ENCODE measurements at regions not wholly inside any gene's neighbourhood (a gene's known extent, or its start where the extent isn't known, plus 50 kb on each side); places are given as distances from the start of the nearest gene placed in this dataset.

DNA sequence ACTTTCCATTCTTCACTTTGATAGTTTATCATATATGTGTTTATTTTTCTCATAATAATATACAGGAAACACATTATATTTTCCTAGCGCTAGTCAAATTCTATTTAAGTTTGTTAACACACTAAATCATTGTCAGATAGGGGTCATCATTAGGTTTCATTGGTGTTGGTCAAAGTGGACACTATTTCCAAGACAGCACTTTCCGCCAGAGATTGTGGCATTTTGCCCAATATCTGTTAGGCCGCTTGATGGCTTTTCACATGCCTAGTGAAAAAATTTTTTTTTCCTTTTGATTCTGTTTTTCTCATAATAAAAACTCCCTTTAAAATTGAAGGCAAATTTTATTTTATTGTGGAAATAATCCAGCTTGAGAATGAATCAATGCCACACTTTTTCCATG, 495.4 kb upstream of the AKR1E2 start:
- no peak overlapping the region for H3K27ac ChIP-seq
- H3K4me3 ChIP-seq, result no peak overlapping the region
- no peaks in the 10 kb centered on the region for H3K36me3 ChIP-seq
- no peak for ATAC-seq
- H3K9me3 ChIP-seq, result peaks cover 0 to 27% of the 10 kb centered on the region in 2 donors
- H3K4me1 ChIP-seq, result no peaks in the 10 kb centered on the region
- intact Hi-C loops (cut with DNase I), result no loop called here
- no peaks in the 10 kb centered on the region for H3K27me3 ChIP-seq
- DNase-seq, result peak in 1 of 4 donors; percentile 18
- TF ChIP-seq, protein P1, sequence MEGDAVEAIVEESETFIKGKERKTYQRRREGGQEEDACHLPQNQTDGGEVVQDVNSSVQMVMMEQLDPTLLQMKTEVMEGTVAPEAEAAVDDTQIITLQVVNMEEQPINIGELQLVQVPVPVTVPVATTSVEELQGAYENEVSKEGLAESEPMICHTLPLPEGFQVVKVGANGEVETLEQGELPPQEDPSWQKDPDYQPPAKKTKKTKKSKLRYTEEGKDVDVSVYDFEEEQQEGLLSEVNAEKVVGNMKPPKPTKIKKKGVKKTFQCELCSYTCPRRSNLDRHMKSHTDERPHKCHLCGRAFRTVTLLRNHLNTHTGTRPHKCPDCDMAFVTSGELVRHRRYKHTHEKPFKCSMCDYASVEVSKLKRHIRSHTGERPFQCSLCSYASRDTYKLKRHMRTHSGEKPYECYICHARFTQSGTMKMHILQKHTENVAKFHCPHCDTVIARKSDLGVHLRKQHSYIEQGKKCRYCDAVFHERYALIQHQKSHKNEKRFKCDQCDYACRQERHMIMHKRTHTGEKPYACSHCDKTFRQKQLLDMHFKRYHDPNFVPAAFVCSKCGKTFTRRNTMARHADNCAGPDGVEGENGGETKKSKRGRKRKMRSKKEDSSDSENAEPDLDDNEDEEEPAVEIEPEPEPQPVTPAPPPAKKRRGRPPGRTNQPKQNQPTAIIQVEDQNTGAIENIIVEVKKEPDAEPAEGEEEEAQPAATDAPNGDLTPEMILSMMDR (IDR thresholded peaks at IDR 0.05), result no peak

DNA sequence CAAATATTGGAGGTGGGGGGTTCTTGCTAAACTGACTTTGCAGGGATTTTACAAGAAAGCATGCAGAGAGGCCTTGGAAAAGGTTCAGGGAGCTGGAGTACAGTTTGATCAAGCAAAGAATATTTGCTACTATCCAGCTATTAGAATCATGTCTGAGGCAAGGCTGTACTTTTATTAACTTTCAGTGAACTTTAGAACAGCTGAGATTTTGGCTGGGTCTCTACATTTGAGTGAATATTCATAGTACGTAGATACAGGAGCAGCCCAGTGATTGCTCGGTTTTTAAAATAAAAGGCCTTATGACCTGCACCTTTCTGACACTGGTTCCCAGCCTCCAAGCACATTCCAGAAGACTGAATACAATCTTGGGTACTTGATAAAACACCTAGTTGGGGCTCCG, 496.8 kb upstream of the AKR1E2 start:
- DNase-seq, result peak in 2 of 4 donors; percentile 52 to 66
- Histone ChIP-seq H3K27me3 (no peaks in the 10 kb centered on the region), H3K4me3 (no peak overlapping the region), H3K27ac (no peak overlapping the region), H3K36me3 (no peaks in the 10 kb centered on the region), H3K9me3 (peaks cover 0 to 24% of the 10 kb centered on the region in 2 donors), H3K4me1 (no peaks in the 10 kb centered on the region)
- intact Hi-C loops (cut with DNase I), result no loop called here
- TF ChIP-seq, protein P1 (IDR thresholded peaks at IDR 0.05), result no peak
- ATAC-seq, result no peak

DNA sequence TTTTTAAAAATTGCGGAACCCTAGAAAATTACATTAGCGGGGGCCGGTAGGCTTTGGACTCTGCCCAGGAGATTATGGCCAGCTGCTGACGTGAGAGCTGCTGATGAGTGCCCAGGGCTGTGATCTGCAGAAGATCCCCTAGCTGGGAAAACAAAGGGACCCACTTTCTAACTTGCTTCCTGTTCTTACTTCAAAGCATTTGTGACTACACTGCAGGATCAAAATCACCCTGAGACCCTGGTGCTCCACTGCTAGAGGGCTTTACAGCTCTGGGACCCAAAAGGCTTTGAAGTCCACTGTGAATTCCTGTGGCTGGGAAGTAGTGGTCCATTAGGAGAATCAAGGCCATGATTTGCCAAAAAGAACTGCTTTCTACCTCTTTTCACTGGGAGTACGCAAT, 499.4 kb upstream of the AKR1E2 start:
- DNase-seq, result no peak
- Histone ChIP-seq H3K4me3 (no peak overlapping the region), H3K27ac (no peak overlapping the region), H3K4me1 (no peaks in the 10 kb centered on the region), H3K9me3 (peaks cover 0 to under 1% of the 10 kb centered on the region in 2 donors), H3K27me3 (no peaks in the 10 kb centered on the region), H3K36me3 (no peaks in the 10 kb centered on the region)
- no peak for ATAC-seq
- intact Hi-C loops (cut with DNase I), result no loop called here
- TF ChIP-seq, protein P1 (IDR thresholded peaks at IDR 0.05), result no peak

DNA sequence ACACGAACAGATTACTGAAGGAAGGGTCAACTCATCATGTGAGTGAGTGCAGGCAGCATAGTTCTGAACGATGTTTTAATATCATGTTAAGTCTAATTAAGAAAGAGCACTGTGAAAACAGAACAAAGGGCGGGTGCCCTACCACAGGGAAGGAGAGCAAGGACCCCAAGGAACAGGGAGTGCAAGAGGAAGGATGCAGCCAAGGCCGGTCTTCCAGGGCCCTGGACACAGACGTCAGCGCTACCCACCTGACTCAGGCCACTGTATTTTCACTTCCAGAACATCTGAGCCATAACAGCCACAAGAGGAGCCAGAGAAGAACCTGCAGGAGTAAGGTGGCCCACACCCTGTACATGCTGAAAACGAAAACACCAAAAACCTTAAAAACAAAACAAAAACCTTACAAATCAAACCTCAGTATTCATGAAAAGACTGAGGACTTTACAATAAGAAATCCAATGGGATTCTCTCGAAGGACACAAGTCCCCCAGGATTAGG, 506.1 kb upstream of the AKR1E2 start:
- no peaks in the 10 kb centered on the region for H3K36me3 ChIP-seq
- intact Hi-C loops (cut with DNase I), result no loop called here
- H3K4me3 ChIP-seq, result no peak overlapping the region
- no peaks in the 10 kb centered on the region for H3K27me3 ChIP-seq
- H3K9me3 ChIP-seq, result no peaks in the 10 kb centered on the region
- DNase-seq (no peak), ATAC-seq (no peak)
- TF ChIP-seq, protein P1 (IDR thresholded peaks at IDR 0.05), result no peak
- no peaks in the 10 kb centered on the region for H3K4me1 ChIP-seq
- H3K27ac ChIP-seq, result no peak overlapping the region

DNA sequence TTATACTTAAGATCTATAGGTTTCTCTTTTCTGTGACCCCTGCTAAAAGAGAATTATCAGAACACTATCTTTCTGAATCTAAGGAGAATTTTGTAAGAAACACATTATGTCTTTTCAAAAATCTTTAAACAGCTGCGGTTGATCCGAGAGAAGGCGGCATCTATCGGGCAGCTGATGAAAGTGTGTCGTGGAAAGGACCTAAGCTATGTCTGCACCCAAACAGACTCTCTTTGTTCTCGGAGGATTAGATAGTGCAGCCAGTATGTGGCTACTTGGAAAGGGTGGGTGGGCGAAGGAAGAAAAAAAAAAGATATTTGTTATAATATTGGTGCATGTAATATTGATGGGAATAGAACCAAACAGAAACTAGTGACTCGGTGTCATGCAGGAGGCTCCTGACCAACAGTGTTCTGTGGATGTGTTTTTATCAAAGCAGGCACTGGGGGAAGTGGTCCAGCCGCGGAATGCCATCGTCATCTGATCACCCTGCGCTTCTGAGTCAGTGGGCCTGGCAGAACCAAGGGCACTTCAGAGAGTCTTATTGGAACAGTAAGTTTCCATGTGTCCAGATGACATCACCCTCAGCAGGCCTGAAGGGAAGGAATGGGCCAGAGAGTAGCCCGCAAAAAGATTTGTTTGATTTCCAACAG, 509.7 kb upstream of the AKR1E2 start:
- DNase-seq, result no peak
- TF ChIP-seq, protein P1 (IDR thresholded peaks at IDR 0.05), result no peak
- no peaks in the 10 kb centered on the region for H3K4me1 ChIP-seq
- no peaks in the 10 kb centered on the region for H3K27me3 ChIP-seq
- no peak for ATAC-seq
- H3K4me3 ChIP-seq, result no peak overlapping the region
- H3K36me3 ChIP-seq, result no peaks in the 10 kb centered on the region
- H3K9me3 ChIP-seq, result no peaks in the 10 kb centered on the region
- no peak overlapping the region for H3K27ac ChIP-seq
- intact Hi-C loops (cut with DNase I), result no loop called here

Data from left lung (tissue), 4 donors.